GM21737 (cell line): ENCODE measurements at regions not wholly inside any gene's neighbourhood (a gene's known extent, or its start where the extent isn't known, plus 50 kb on each side); places are given as distances from the start of the nearest gene placed in this dataset.

Source experiments
- ATAC-seq: cut with Tn5 transposase; IDR thresholded peaks from one replicate; pipeline ENCODE4 v1.9.1; 2021; ENCODE audit warnings: mild to moderate bottlenecking, moderate library complexity; ENCODE audit not compliant: unreplicated experiment

GRCh38 chr10:76735866-76736265, 901.7 kb downstream of the KCNMA1 start:
- ATAC-seq: no peak

DNA sequence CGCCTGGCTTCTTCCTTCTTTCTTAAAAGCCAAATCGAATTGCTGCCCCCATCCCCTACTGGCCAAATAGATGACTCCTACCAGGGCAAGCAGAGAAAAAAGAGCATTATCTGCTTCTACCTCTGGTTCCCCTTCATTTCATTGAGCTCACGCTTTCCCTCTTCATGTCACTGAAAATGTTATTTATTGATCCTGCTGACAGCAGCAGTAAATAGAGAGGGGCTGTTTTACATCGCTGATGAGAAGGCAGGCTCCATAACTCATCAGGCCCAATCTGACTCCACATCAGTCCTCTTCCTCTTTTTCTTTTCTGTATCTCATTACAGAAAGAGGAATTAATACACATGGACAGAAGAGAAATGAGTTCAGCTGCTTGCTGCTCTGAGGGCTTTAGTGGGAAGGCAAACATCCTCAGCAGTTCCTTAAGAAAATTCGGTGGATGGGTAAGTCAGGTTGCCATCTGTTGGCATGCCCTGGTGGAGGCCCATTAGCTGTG, 904.1 kb downstream of the KCNMA1 start:
- ATAC-seq: no peak

DNA sequence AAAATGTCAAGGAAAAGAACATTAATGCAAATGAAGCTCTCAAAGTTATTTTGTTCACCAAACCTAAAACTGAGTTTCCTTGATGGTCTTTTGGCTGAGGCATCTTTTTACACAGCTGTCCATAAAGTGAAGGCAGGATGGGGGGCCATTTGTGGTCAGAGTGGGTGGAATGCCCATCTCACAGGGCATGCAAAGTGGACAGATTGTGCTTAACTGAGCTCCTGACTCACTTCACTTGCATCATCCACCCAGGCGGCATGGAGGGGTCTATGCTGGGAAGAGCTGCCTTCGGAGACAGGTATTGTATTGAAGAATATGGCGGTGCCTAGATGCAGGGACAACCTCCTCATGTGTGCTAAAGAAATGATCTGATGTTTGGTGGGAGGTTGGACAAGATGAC, 905.3 kb downstream of the KCNMA1 start:
- no peak for ATAC-seq

GRCh38 chr10:76729841-76730487, 907.6 kb downstream of the KCNMA1 start:
- no peak for ATAC-seq

DNA sequence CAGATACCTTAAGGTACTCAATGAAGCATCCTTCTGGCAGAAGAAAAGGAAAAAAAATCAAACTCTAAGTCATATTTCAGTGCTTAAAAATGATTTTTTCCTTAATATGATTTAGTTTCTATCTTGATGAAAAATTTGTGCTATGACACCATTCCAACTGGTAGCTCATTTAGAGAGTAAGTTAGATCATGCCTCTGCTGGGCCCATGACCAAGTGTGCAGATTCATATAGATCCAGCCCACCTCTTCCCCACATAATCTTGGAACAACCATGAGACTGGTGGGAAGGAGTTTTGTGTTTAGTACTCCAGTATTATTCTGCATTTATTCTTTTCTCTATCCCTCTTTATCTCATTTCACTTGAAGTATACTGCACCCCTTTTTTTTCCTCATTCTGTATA, 908.3 kb downstream of the KCNMA1 start:
- no peak for ATAC-seq

DNA sequence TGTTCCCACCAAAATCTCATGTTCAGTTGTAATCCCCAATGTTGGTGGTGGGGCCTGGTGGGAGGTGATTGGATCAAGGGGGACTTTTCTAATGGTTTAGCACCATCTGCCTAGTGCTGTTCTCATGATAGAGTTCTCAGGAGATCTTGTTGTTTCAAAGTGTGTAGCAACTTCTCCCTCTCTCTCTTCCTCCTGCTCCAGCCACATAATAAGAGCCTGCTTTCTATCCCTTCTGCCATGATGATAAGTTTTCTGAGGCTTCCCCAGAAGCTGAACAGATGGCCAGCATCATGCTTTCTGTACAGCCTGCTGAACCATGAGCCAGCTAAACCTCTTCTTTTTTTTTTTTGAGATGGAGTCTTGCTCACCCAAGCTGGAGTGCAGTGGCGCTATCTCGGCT, 910.6 kb downstream of the KCNMA1 start:
- no peak for ATAC-seq

DNA sequence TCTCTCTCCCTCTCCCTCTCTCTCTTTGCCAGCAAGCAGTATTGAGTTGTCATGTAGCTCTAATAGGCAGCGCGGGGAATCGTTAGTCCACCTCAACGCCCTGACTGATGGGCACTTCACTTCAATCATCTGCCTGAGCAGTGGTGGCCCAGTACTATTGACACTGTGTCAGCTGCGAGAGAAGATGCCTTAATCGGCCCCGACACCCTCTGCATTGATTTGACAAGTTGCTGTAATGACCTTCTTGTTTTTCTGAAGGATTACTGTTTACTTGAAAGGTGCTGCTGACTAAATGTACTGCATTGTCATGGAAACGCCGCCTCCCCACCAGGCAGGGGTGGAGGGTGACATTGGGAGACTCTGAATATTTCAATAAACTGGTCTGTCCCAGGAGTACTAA, 913.8 kb downstream of the KCNMA1 start:
- ATAC-seq: no peak

DNA sequence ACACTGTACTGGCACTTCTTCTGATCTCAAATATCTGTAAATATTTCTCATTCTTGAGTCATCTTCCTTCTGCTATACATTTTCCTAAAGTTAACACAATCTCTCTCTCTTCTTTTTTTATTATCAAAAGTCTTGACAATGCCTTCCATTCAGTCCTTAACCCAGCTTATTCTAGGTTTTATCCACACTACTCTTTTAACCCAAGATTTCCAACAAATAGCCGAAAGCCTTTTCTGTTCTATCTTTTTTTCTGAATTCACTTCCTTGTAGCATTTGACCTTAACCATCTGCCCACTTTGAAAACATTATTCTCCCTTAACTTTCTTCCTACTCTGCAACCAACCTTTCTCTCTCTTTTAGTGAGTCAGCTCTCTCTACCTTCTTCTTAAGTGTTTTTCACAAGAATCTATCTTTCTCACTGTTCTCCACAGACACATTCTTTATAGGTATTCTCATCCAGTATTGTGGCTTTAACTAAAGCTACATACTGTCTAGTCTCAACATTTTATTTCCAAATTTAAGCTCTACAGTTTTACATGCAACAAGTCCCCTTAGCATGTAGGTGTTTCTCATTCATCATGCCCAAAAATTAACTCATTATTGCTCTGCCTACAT, 915.6 kb downstream of the KCNMA1 start:
- ATAC-seq: no peak

- ATAC-seq: no peak
Measured at GRCh38 chr10:76719006-76719405, 918.6 kb downstream of the KCNMA1 start.

DNA sequence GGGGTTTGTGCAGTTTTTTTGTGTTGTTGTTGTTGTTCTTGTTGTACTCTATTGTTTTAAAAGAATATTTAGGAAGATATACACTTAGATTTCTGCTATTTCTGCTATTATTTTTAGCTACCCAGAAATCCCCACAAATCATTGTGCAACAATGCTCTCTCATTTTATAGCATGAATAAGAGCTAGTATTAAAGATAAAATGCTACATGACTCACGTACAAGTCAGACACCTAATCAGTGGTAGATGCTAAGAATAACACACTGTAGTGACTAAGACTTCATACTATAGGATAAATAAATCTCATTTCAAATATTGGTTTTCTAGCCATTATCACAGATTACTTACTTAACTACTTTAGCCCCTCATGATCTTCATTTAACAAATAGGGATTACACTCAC, 920.5 kb downstream of the KCNMA1 start:
- ATAC-seq: no peak

- no peak for ATAC-seq
Measured at GRCh38 chr10:76711222-76711997, 926.2 kb downstream of the KCNMA1 start.

DNA sequence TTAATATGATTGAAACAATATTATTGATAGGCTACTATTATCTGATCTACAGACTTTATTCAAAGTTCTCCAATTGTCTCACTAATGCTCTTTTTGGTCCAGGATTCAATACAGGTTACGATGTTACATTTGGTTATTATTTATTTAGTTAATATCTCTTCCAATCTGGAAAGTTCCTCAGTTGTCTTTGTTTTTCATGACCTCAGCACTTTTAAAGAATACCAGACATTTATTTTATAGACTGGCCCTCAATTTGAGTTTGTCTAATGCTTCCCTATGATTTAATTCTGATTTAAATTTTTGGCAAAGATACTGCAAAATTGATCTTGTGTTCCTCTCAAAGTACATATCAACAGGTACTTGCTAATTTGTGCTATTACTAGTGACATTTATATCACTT, 937.4 kb downstream of the KCNMA1 start:
- ATAC-seq: no peak

DNA sequence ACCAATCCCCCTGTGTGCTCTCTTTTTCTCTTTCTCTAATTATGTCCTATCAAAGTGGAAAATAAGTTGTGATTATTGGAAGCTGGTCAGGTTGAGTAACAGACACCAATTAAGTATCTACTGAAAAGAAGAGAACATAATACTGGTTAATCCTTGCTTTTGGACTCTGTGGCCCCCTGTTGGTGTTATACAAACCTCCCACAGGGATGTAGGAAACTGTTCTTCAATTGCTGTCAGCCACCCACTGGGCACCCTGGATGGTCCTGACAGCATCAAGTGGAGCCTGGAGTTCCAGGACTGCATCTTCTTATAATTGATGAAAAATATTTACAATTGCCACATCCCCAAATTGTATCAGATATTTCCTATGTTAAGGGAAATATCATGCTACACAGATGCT, 939.7 kb downstream of the KCNMA1 start:
- no peak for ATAC-seq

DNA sequence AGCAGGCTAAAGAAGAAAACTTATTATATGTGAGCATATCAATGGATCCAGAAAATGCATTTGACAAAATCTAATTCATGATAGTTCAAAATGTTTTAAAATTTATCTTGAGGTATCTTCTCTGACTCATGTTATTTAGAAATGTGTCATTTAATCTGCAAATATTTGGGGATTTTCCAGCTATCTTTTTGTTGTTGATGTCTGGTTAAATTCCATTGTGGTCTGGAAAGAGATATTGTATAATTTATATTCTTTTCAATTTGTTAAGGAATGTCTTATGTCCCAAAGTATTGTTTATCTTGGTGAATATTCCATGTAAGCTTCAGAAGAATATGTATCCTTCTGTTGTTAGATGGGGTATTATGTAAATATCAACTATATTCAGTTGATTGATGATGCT, 942.5 kb downstream of the KCNMA1 start:
- no peak for ATAC-seq

GRCh38 chr10:76686201-76686600, 951.4 kb downstream of the KCNMA1 start:
- ATAC-seq: no peak

- ATAC-seq: no peak
Measured at GRCh38 chr10:76684968-76685367, 952.6 kb downstream of the KCNMA1 start.

DNA sequence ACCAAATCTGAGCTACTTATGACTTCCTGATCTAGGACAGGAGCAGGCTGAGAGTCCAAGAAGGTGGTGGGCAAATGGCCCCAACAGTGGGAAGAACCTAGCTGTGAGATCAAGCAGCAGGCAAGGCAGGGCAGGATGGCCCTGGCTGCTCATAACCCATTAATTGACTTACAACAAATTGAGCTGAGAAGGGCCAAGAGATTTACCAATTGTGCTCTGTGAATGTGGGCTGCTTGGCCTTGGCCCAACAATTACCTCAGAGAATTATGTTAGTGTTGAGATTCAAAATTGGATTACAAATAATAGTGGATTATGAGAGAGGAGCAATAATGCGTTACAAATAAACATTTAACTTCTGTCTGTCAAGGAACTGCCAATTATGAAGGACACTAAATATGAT, 956.5 kb downstream of the KCNMA1 start:
- ATAC-seq: no peak

DNA sequence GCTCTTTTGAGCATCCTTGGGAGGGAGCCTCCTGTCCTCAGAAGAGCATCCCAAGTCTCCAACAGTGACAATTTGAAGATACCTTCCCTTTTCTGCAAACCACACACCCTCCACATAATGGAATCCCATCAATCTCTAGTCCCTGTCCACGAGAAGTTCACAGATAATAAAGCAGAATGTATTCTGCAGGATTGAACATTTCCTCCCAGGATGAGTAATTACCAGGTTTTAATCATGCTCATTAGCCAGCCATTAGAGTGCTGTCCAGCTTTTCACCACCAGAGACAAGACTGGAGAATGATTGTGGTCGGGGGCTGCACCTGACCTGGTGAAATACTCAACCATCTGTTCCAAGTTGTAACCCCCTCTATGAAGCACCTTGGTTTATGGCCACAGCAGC, 958.6 kb downstream of the KCNMA1 start:
- no peak for ATAC-seq

GRCh38 chr10:76675951-76676587, 961.5 kb downstream of the KCNMA1 start:
- ATAC-seq: no peak

DNA sequence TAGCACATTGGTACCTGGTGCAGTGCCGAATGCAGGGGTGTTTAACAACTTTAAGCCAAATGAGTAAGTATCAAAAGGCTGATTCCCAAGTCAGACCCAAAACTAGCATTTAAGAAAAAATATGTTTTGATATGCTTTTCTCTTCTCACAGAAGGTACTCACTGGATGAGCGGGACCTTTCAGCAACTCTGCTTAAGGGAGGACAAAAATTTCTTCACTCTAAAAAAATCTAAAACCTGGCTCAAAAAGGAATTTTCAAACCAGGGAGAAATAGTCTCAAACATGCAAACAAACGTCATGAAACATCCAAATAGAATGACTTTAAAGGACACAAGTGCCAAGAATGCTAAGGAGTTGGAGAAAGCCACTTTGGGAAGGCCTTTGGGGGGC, 962.1 kb downstream of the KCNMA1 start:
- ATAC-seq: no peak
